Hepatocyte (in vitro differentiated cells): ENCODE measurements at regions not wholly inside any gene's neighbourhood (a gene's known extent, or its start where the extent isn't known, plus 50 kb on each side); places are given as distances from the start of the nearest gene placed in this dataset.

ENCODE experiments used
- EZH2phosphoT487 ChIP-seq: fragments of 200-600 bp; sonication (generic); IDR thresholded peaks from one replicate; pipeline ENCODE4 v1.6.1; 2018; ENCODE audit warnings: antibody characterized with exemption, mild to moderate bottlenecking, low read depth, moderate library complexity; ENCODE audit not compliant: unreplicated experiment, severe bottlenecking
- TF ChIP-seq, protein P1 (sequence below): fragments of 200-600 bp; sonication (generic); IDR thresholded peaks from 2 replicates; pipeline ENCODE4 v1.5.1; 2016; ENCODE audit warnings: antibody characterized with exemption, mild to moderate bottlenecking; ENCODE audit not compliant: poor library complexity

DNA sequence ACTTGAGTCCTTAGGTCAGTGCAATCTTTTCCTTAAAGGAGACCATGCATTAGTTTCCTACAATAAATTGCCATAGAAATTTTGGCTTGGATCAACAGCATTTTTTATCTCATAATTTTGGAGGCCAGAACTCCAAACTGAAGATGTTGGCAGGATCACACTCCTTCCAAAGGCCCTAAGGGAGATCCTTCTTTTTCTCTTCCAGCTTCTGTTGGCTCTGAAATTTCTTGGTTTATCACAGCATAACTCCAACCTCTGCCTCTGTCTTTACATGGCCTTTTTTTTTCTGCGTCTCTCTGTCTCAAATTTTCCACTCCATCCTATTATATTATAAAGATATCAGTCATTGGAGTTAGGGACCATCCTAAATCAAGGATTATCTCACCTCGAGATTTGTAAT is 282.2 kb downstream of the STIM2 start:
- TF ChIP-seq, protein P1, sequence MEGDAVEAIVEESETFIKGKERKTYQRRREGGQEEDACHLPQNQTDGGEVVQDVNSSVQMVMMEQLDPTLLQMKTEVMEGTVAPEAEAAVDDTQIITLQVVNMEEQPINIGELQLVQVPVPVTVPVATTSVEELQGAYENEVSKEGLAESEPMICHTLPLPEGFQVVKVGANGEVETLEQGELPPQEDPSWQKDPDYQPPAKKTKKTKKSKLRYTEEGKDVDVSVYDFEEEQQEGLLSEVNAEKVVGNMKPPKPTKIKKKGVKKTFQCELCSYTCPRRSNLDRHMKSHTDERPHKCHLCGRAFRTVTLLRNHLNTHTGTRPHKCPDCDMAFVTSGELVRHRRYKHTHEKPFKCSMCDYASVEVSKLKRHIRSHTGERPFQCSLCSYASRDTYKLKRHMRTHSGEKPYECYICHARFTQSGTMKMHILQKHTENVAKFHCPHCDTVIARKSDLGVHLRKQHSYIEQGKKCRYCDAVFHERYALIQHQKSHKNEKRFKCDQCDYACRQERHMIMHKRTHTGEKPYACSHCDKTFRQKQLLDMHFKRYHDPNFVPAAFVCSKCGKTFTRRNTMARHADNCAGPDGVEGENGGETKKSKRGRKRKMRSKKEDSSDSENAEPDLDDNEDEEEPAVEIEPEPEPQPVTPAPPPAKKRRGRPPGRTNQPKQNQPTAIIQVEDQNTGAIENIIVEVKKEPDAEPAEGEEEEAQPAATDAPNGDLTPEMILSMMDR, result no peak
- no peak for TF ChIP-seq EZH2phosphoT487
